WI38 (cell line): ENCODE measurements at regions not wholly inside any gene's neighbourhood (a gene's known extent, or its start where the extent isn't known, plus 50 kb on each side); places are given as distances from the start of the nearest gene placed in this dataset.

ENCODE experiments used
- H3K4me3 ChIP-seq: 2 replicates; pipeline ENCODE4 v1.5.1; 2011; ENCODE audit warnings: low read depth, mild to moderate bottlenecking, control low read depth, low read length
- TF ChIP-seq, protein P1 (sequence below): IDR thresholded peaks from 2 replicates; pipeline ENCODE4 v1.5.1; 2012; ENCODE audit warnings: low read depth, mild to moderate bottlenecking, control low read depth, low read length

DNA sequence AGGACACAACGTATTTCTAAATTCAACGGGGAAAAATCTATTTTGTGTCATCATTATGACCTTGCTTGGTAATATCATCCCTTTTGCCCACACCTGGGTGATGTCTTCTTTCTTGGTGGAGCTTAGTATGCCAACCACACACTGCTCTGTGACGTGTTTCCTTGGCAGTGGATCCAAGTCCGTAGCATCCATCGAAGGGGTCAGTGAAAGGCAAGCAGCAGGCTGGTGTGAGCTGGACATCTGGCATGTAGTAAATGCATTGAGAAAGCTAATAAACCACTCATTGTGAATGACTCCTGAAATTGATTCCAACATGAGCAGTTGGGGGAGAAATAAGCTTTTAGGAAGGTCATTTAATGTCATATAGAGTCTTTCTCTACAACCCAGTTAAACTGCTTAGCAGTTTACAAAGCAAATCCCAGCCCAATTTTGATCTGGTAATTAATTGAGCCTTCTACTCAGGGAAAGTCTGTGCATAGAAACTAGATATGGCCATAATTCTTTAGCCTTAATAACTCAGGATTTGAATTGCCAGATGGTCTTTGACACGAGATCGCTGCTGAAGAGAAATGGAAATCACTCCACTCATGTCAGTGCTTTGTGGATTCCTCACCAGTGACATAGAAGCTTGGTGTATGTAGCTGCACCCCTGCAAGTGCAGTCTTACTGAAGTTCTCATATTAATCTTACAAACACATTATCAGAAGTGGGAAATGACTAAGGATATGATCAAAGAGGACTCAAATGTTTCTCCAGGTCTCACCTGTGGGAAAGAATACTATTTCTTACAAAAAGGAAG is 494.8 kb downstream of the CMPK2 start:
- H3K4me3 ChIP-seq = no peak overlapping the region
- TF ChIP-seq, protein P1, sequence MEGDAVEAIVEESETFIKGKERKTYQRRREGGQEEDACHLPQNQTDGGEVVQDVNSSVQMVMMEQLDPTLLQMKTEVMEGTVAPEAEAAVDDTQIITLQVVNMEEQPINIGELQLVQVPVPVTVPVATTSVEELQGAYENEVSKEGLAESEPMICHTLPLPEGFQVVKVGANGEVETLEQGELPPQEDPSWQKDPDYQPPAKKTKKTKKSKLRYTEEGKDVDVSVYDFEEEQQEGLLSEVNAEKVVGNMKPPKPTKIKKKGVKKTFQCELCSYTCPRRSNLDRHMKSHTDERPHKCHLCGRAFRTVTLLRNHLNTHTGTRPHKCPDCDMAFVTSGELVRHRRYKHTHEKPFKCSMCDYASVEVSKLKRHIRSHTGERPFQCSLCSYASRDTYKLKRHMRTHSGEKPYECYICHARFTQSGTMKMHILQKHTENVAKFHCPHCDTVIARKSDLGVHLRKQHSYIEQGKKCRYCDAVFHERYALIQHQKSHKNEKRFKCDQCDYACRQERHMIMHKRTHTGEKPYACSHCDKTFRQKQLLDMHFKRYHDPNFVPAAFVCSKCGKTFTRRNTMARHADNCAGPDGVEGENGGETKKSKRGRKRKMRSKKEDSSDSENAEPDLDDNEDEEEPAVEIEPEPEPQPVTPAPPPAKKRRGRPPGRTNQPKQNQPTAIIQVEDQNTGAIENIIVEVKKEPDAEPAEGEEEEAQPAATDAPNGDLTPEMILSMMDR = no peak

DNA sequence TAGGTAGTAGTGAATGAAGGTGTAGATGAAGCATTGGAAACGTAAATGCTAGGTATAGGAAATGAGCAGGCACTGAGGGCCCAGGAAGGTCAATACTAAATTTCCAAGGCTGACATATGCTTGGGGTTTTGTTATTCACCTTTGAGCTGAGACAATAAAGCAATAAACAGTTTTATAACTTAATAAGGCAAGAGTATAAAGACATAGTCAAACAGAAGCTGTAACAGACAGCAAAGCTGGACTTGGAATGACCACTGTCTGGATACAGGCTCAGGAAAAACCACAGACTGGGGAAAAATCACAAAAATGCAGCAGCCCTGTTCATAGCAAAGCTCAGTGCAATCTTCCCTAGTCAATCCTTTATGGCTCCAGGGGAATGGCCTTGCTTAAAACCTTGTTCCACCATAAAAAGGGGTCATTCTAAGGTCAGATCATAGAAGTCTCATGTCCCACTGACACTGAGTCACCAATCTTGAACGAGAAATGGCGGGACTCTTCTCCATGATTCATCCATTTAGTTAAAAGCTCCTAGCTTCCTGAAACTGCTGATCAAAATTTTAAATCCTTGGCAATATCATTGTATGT is 493.3 kb downstream of the CMPK2 start:
- TF ChIP-seq, protein P1 = no peak
- H3K4me3 ChIP-seq = no peak overlapping the region

DNA sequence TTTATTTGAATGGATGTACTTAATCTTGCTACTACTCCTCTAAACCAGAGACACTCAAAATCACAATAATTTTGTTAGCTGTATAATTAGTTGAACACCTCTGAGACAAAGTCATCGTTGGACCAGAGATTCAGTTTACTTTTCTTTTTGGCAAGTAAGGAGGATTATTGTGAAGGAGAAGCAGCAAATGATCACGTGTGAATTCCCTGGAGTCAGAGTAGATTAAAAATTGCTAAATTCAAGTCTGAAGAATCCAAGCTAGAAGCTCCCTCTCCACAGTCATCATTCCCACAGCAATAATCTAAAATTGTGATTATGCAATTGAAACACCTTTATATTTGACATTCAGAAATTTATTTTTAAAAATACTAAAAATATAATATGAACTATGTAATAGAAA is 484.4 kb downstream of the CMPK2 start:
- TF ChIP-seq, protein P1 = no peak
- H3K4me3 ChIP-seq = no peak overlapping the region

DNA sequence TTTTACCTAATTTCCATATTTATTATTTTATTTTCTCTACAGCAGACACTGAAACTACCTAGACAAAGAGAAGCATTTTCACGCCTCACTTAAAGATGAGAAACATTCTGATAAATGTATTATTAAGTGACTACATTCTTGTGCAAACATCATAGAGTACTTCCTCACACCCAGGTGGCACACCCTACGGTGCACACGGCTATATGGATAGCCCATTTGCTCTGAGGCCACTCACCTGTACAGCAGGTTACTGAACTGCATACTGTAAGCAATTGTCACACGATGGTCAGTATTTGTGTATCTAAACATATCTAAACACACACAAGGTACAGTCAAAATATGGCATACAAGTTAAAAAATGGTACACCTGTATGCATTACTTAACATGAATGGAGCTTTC is 481.4 kb downstream of the CMPK2 start:
- TF ChIP-seq, protein P1 = no peak
- H3K4me3 ChIP-seq = no peak overlapping the region

DNA sequence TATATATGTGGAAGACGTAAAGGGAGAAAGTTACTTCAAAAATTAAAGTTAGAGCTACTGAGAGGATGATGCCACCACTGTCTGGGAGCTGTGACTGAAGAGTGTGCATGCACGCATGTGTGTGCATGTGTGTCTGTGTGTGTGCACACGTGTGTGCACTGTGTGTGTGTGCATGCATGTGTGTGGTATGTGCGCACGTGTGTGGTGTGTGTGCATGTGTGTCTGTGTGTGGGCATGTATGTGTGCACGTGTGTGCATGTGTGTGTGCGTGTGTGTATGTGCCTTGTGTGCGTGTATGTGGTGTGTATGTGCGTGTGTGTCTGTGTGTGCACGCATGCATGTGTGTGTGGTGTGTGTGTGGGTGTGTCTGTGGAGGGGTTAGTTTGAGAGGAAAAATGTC is 473.4 kb downstream of the CMPK2 start:
- H3K4me3 ChIP-seq = no peak overlapping the region
- TF ChIP-seq, protein P1 = no peak

DNA sequence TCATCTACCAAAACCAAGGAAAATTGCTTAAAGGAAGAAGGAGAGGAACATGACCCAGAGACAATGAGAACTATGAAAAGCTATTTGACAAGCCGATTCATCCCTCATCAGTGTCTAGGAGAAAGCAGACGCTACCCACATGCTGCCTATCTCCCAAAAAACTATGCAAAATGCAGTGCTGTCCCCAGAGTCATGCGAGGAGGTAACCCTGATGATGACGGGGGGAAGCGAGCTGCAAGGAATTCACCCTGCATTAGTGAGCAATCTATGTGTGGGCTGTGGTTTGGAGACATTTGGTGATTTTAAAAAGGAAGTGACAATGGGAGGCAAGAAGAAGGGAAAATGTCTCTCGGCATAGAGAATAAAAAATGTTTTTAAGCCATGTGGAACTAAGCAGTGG is 472.7 kb downstream of the CMPK2 start:
- TF ChIP-seq, protein P1 = no peak
- H3K4me3 ChIP-seq = no peak overlapping the region

DNA sequence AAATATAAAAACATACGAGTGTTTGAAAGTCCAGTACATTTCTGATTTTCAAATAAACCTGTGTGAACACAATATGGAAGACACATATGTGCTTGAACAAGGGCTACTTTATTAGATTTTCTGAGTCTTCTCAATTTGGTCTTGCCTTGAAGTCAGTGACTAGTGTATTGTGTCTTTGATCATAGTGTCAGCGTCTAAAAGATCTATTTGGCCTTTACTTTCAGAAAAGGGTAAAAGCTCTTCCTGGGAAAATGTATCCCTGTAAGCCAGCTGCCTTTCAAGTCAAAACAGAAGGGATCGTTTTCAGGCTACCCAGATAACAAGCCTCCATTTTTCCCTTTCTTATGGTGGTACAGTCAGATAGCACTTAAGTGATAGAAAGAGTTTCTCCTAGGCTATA is 471.9 kb downstream of the CMPK2 start:
- TF ChIP-seq, protein P1 = no peak
- H3K4me3 ChIP-seq = no peak overlapping the region
